Renal cortical epithelial cell (primary cell): ENCODE measurements at regions not wholly inside any gene's neighbourhood (a gene's known extent, or its start where the extent isn't known, plus 50 kb on each side); places are given as distances from the start of the nearest gene placed in this dataset.
"Not testable (repeated sequence)": the region's sequence is repeated elsewhere in the genome, so short reads cannot be mapped to it uniquely, and the experiment has no call there.

Experiments used
- DNase-seq: peaks from one replicate; pipeline ENCODE4 v3.0.0-alpha.2; 2011; ENCODE audit warnings: low read depth

- no peak for DNase-seq
Observed at GRCh38 chr14:82805892-82806825, 1272.5 kb upstream of the SEL1L start.

GRCh38 chr14:82811246-82811645, 1277.6 kb upstream of the SEL1L start:
- no peak for DNase-seq

- not testable (repeated sequence) for DNase-seq
Observed at GRCh38 chr14:82814339-82814738, 1280.7 kb upstream of the SEL1L start.

DNA sequence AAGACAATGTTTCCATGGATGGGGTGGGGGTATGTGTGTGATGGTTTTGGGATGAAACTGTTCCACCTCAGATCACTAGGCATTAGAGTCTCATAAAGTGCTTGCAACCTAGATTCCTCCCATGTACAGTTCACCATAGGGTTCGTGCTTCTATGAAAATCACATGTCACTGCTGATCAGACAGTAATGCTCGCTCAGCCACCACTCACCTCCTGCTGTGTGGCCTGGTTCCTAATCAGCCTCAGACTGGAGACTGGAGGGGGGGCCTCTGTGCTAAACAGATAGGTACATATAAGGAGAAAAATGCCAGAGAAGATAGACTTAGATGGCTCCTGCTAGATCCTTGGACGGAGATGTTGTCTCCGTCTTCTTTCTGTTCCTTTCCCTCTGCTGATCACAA, 1296.9 kb upstream of the SEL1L start:
- DNase-seq, result no peak

DNA sequence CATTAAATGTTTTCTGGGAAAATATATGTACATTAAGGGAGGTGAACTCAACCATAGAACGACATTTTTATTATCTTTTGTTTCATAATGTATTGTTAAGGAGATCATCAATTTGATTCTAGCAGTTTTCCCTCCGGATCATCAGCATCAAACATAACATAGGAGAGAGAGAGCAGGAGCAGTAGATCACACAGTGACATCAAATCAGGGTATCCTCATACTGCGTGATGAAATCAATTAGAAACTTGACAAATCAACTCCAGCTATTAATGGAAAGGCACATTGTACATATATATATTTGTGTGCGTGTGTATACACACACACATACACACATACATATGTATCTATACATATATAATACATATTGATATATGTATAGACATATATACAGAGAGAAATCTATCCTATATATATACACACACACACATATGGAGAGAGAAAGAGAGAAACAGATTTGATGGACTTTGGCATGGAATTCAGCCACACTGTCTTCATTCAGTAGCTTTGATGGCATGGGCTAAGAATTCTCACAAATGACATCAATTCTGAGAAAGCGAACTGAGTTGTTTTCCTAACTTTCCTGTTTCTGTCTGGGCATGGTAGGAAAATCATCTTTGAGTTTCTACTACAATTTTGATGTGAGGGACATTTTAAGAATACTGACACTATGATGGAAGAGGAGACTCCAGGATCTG, 1302.8 kb upstream of the SEL1L start:
- DNase-seq, result no peak

DNA sequence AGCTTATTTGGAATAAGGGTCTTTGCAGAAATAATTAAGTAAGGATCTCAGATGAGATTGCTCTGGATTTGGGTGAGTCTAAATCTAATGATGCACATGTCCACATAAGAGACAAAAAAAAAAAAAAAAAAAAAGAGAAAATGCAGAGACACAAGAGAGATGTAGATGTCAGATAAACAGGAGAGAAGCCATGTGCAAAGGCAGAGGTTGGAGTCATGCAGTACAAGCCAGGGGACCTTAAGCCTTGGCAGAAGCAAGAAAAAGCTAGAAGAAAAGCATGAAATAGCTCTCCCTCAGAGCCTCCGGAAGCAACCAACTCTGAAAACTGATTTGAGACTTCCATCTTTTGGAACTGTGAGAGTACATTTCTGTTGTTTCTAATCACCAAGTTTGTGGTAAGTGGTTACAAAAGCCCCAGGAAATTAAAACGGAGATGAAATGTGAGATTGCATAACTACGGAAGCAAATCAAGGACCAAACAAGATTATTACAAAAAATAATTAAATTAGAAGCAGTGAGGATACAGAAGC, 1304.0 kb upstream of the SEL1L start:
- no peak for DNase-seq

DNA sequence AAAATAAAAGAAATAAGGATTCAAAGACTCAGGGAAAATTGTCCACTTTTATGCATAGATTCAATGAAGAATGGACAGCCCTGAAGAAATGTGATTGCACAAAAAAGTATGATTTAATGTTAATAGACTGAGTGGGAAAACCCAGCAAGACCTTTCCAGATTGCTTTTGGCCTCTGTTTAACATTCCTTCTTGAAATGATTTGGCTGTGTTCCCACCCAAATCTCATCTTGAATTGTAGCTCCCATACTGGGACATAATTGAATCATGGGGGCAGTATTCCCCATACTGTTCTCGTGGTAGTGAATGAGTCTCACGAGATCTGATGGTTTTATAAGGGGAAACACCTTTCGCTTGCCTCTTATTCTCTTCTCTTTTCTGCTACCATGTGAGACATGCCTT, 1316.9 kb upstream of the SEL1L start:
- DNase-seq, result no peak

- DNase-seq, result no peak
Observed at GRCh38 chr14:82854131-82854530, 1320.5 kb upstream of the SEL1L start.

GRCh38 chr14:82854901-82855300, 1321.2 kb upstream of the SEL1L start:
- no peak for DNase-seq

DNA sequence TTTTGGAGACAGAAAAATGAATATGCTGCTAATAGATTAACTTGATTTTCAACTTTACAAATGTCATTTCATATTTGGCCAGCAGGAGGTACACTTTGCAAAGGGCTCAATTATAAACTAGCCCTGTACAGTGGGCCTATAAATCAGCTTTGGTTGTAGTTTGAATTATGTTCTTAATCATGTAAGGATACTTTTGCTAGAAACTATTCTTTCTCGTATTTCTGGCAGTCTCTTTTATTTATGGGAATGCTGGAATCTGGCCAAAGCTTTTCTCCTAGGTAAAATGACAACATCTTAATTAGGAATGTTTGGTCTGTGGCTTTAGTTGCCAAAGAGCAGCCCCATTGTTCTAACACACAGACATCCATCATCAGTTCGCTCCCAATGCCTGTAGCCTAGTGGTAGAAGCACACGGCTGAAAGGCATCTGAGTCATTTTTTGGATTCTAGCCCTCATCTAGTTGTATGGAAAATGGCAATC, 1322.3 kb upstream of the SEL1L start:
- peak; percentile 72 for DNase-seq

DNA sequence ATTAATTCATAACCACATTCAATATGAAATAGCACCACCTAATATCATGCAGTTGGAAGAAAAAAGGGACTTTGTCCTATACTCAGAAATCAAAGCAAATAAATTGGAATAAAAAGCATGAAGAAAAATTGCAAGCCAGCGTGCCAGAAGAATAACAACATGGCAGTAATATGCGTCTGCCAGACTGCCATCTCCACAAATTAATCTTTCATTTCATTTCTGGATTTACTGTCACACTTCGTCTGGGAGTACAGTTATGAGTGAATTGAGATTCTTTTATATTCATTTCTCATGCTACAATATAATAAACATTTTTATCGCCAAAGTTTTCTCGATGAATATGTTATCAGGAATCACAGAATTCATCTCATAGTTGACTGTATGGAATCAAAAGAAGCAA, 1327.7 kb upstream of the SEL1L start:
- no peak for DNase-seq

DNA sequence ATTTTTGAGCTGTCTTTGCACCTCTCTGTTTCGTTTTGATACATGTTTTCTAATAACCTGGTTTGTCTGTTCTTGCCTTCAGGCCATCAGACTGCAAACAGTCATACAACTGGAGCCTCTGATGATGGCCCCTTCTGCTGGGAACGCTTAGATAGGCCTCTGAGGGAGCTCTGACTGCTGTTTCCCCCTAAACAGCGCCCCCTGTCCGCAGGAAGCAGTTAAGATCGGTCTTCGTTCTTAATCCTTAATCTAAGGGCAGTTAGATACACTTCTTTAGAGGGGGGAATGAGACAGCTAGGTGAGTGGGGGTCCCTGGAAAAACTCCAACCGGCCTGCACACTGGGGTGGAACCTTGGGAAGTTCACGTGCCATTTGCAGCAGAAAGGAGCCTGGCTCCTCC, 1338.8 kb upstream of the SEL1L start:
- no peak for DNase-seq

DNA sequence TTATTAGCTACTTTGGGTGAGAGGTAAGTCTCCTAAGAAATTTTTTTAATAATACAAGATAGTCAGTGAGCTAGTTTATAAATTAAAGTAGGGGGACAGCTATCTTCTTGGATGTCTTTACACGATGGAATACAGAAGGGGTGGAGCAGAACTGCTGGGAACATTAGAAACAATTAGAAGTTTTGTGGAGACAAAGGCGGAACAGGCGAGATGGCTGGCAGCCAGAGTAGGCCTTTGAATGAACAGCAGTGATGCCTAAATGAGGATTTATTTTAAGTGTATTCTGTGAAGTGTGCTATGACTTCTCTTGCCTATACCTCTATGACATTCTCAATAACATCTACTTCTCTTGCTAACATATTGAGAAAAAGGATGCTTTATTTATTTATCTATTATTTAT, 1345.3 kb upstream of the SEL1L start:
- no peak for DNase-seq

DNA sequence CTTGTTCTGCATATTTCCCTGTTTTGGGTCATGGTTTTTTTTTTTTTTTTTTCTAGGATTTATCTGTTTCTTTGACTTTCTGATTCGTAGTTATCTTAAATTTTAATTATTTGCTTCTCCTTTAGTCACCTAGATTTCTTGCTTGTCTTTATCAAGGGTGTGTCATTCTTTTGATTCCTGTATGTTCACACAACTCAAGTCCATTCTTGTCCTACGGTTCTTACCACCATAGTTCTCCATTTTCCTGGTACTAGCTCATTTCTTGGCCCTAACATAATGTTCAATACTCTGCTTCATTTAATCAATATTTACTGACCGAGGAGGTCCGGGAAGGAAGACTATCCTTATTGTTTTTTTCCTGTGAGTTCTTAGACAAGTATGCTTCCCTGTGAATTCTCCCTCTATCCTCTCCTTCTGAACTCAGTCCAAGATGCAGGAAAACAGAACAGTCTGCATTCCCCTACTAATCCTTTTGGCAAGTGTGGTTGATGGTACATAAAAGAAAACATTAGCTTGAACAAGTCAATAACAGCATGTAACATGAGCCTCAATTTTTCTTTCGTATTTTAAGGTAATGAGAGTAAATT, 1346.4 kb upstream of the SEL1L start:
- DNase-seq, result no peak

DNA sequence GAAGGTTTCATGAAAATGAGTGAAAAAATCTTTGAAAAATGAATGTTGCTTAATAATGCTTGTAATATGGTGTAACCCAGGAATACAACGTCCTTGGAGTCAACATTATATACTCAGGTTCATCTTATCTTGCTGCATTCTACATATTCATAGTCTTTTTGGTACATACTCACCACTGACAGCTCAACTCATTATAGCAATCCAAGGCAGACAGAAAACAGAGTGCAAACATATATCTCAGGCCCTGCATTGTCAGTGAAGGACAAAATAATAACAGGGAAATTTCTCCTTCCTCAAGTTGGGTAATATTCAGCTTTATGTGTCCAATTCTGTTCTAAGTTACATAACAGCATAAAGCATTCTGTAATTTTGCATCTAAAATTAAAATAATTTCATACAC, 1353.0 kb upstream of the SEL1L start:
- DNase-seq, result no peak

- no peak for DNase-seq
Observed at GRCh38 chr14:82889701-82890100, 1356.0 kb upstream of the SEL1L start.

GRCh38 chr14:82896476-82896875, 1362.8 kb upstream of the SEL1L start:
- no peak for DNase-seq

DNA sequence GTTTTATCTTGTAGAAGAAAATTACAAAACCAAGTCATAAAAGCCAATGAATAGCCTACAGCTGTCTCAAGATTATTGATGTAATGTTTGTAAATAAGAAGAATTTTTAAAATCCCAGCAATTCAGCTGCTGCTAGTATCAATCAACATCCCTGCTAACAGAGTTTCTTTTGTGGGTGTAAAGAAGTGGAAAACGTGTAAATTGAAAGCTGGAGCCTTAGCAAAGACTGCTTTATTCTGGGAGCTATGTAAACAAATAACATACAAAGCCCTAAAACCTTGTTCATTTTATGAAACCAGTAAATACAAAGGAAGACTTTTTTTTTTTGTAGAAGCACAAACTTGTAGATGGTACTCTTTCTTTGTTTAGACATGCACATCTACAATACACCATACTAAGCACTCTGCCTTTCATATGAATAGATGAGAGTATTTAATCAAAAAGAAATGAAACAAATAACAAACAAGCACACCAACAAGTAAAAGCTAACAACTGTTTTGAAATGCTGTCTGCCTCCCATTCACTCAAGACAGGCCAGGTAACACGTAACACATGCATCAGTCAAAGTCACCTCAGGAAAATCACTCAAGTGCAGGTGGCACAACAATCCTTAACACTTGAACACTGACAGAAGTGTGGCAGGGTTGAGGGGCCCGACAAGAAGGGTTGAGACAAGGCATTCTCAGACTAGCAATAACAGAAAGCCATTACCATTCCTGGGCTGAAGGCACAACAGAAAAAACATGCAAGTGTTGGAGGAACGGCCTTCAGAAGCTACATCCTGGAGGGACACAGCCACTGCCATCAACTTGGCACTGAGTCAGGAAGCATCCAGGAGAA, 1364.0 kb upstream of the SEL1L start:
- DNase-seq, result no peak

DNA sequence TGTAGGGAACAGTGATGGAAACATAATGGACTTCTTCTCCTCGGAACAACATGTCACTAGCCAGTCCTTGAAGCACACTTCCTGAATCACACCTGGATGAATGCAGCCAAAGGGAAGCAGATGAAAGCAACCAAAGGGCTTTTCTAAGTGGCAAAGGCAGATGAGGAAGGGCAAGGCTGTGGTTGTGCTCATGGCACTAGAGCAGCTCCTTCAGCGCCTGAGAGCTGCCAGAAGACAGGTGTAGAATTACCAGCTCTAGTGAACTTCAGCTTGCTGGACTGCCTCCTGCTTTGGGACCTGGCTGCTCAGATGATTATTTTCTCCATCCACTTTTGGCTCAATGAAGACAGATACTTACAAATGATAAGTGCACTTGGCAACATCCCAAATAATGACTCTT, 1372.1 kb upstream of the SEL1L start:
- no peak for DNase-seq

DNA sequence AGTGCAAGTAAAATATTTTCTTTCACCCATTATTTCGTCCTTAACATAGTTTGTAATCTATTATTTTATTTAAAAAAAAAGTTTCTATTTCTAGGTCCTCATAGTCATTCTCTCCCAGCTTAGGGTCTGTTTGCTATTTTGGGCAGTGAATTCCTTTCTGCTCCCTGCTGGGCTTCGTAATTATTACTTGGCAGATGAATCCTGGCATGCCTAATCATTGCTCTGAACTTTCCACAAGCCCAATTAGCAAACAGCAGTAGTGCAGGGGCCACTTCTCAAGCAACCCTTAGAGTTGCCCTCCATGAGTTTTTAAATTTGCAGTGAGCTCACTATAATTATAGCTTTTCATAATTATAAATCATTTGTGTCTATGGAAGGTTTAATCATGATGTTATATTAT, 1378.3 kb upstream of the SEL1L start:
- no peak for DNase-seq

- no peak for DNase-seq
Observed at GRCh38 chr14:82913396-82913795, 1379.7 kb upstream of the SEL1L start.

- DNase-seq, result no peak
Observed at GRCh38 chr14:82915381-82915780, 1381.7 kb upstream of the SEL1L start.
